RWPE1 (cell line): ENCODE measurements at regions not wholly inside any gene's neighbourhood (a gene's known extent, or its start where the extent isn't known, plus 50 kb on each side); places are given as distances from the start of the nearest gene placed in this dataset.

Experiments used
- CTCF ChIA-PET: fragments of 350-600 bp; sonication (Branson Sonifier 250); formaldehyde crosslinking; extraction: SDS; loops from one replicate; lab custom pipeline; 2021; lab: Yijun Ruan, JAX
- POLR2A ChIA-PET: fragments of 400-600 bp; formaldehyde crosslinking; extraction: SDS; loops from one replicate; lab custom pipeline; 2020; ENCODE audit warnings: antibody characterized with exemption; ENCODE audit not compliant: low non-redundant PET; lab: Yijun Ruan, JAX
- DNase-seq: peaks from one replicate; pipeline ENCODE4 v3.0.0; 2012; ENCODE audit warnings: low spot score
- H3K27ac ChIP-seq: fragments of 450-650 bp; 2 replicates; pipeline ENCODE4 v1.5.1; 2017
- TF ChIP-seq, protein P1 (sequence below): fragments of 450-650 bp; conservative IDR thresholded peaks from 2 replicates; pipeline ENCODE4 v1.5.1; 2017; ENCODE audit warnings: low read depth, mild to moderate bottlenecking

DNA sequence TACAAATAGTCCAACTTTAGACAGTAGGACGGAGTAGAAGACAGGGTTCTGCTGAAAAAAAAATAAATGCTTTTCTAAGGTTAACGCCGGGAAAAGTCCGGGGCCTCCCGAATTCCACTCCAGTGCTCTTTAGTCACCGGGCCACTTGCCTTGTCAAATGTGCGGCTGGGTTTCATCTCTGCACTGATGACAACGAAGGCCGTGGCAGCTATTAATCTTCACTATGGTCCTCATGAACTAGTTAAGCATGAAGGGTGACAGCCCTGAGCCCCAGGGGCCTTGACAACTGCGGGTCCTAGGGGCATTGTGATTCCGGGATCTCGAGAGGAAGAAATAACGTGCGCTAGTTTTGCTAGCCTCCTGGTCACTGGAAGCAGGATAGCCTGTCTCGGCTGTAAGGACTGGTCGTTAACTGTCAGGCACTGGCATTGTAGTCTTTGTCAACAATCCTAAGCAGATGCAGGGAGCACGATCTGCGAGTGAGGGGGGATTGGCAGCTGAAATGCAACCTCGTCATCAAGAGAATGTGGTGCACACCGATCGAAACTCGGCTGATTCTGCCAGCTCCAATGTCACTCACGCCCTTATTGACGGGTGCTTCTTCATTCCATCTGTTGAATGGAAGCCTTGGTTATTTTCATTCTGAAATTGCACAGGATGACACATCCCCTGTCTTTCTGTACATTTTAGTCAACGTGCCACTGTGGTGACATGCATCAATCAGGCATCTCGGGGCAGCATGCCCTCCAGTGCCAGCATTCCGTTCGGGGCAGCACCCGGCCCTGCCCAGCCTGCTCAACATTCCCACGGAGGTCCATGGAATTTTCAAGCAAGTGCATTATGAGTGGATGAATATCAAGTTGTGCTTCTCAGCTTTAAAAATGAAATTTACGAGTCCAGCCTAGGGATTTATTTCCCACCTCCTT, 51.6 kb upstream of the MGMT start:
- POLR2A ChIA-PET = no interaction called here
- H3K27ac ChIP-seq = no peak overlapping the region
- no peak for DNase-seq
- CTCF ChIA-PET = interaction anchor here (0.5 to 0.7 kb wide), 2 partner anchors 11 to 13 kb away, joined by 4 to 6 read pairs; no protein-coding TSS in a partner anchor
- TF ChIP-seq, protein P1, sequence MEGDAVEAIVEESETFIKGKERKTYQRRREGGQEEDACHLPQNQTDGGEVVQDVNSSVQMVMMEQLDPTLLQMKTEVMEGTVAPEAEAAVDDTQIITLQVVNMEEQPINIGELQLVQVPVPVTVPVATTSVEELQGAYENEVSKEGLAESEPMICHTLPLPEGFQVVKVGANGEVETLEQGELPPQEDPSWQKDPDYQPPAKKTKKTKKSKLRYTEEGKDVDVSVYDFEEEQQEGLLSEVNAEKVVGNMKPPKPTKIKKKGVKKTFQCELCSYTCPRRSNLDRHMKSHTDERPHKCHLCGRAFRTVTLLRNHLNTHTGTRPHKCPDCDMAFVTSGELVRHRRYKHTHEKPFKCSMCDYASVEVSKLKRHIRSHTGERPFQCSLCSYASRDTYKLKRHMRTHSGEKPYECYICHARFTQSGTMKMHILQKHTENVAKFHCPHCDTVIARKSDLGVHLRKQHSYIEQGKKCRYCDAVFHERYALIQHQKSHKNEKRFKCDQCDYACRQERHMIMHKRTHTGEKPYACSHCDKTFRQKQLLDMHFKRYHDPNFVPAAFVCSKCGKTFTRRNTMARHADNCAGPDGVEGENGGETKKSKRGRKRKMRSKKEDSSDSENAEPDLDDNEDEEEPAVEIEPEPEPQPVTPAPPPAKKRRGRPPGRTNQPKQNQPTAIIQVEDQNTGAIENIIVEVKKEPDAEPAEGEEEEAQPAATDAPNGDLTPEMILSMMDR = no peak

DNA sequence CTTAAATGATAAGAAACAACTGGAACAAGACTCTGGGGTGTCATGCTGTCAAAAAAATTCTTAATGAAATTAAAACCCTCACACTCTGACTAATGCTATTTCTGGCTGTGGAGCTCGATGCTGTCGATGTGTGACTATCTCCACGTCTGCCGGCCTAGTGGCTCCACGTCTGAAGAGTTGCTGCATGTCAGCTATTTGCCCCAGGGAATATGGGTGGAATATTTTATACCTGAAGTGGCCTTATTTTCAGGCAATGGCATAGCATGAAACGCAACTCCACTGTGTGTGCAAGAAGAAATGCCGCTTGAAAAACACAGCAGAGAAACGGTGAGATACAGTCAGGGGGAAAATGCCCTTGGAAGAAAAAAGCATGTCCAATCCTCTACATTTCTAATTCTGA, 50.9 kb upstream of the MGMT start:
- DNase-seq = no peak
- POLR2A ChIA-PET = no interaction called here
- CTCF ChIA-PET = interaction anchor here (0.7 kb wide), 1 partner anchor 13 kb away, joined by 6 read pairs; no protein-coding TSS in a partner anchor
- H3K27ac ChIP-seq = no peak overlapping the region
- TF ChIP-seq, protein P1 = no peak

DNA sequence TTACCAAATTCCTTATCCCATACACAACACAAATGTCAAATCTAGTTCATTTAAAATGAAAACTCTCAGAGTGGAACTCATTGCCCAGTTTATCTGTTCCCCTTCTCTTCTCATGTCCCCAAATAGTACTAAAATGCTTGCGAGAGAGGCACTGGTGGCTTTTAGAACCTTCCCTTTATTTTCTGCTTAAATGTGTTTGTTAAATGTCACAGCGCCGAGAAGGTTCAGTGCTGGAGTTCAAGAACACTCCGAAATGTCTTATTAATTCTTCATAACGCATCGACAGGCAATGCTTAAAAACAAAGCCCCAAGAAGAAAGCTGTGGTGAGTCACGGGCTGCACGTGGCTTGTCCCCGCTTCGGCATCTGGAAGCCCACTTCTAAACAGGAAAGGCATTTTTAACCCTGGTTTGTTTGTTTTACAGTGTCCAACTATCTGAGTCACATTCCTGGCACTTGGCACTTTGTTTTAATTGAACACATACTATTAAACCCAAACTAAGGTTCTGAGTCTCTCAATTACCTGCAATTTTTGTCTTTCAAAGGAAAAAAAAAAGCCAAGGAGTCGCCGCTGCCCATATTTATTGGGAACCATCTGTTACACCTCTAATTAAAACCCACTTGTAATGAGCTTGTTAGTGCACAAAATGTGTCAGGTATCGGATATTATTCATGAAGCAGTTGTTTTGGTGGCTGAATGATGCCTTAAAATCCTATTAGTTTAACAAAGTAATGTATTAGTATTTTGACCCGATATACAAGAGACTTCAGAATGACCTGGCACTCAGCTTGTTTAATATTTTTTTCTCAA, 49.9 kb upstream of the MGMT start:
- DNase-seq = no peak

More for the DNA sequence above, 49.9 kb upstream of the MGMT start:
- TF ChIP-seq, protein P1 = no peak
- POLR2A ChIA-PET = no interaction called here
- no peak overlapping the region for H3K27ac ChIP-seq
- CTCF ChIA-PET = interaction anchor here (0.6 kb wide), 1 partner anchor 99 kb away, joined by 4 read pairs; no protein-coding TSS in a partner anchor
